Testis (tissue), 2 donors: ENCODE measurements at regions not wholly inside any gene's neighbourhood (a gene's known extent, or its start where the extent isn't known, plus 50 kb on each side); places are given as distances from the start of the nearest gene placed in this dataset.

ENCODE experiments used
- DNase-seq: peaks from one replicate; pipeline ENCODE4 v3.0.0-alpha.2; 2019
- H3K27ac ChIP-seq, 2 donors: fragments of 200-600 bp; sonication (generic); one replicate each; pipeline ENCODE4 v1.5.1; 2019
- H3K27me3 ChIP-seq: fragments of 200-600 bp; sonication (generic); one replicate; pipeline ENCODE4 v1.5.1; 2019
- H3K36me3 ChIP-seq: fragments of 200-600 bp; sonication (generic); one replicate; pipeline ENCODE4 v1.5.1; 2017; ENCODE audit warnings: low read depth; ENCODE audit errors: missing control alignments
- H3K4me1 ChIP-seq: fragments of 200-600 bp; sonication (generic); one replicate; pipeline ENCODE4 v1.5.1; 2019
- H3K4me3 ChIP-seq, 2 donors: fragments of 200-600 bp; sonication (generic); one replicate each; pipeline ENCODE4 v1.5.1; 2017 to 2019
- H3K9me3 ChIP-seq: fragments of 200-600 bp; sonication (generic); one replicate; pipeline ENCODE4 v1.5.1; 2017
- CTCF ChIP-seq, 3 experiments: fragments of 450-650 bp in 2 of 3; fragments of 200-600 bp in 1 of 3; sonication (generic) in 1 of 3; IDR thresholded peaks; one replicate each; pipeline ENCODE4 v1.5.1; 2016 to 2019; ENCODE audit warnings: antibody characterized with exemption in 3 of 3, mild to moderate bottlenecking in 2 of 3, moderate library complexity in 1 of 3
- POLR2A ChIP-seq: fragments of 450-650 bp; IDR thresholded peaks from one replicate; pipeline ENCODE4 v1.6.1; 2017; ENCODE audit warnings: antibody characterized with exemption, mild to moderate bottlenecking, moderate library complexity
- WGBS, 2 donors: methylation state at CpG; one replicate each; pipeline ENCODE4 v1.1.5; 2018; 5-methylcytosine and 5-hydroxymethylcytosine counted together
- intact Hi-C: fragments of 100-400 bp; cut with DNase I; formaldehyde crosslinking; loops from one replicate; pipeline ENCODE4 v1.15.1; 2023; ENCODE audit warnings: low total_unique reads

GRCh38 chr10:90621577-90621976 lies 236.3 kb downstream of the HTR7 start:
- no peaks in the 10 kb centered on the region for H3K36me3 ChIP-seq
- TF ChIP-seq CTCF (IDR thresholded peaks at IDR 0.05), result no peak
- TF ChIP-seq POLR2A, result no peak
- no peaks in the 10 kb centered on the region for H3K27me3 ChIP-seq
- no peaks in the 10 kb centered on the region for H3K9me3 ChIP-seq
- DNase-seq, result no peak
- no peak overlapping the region for H3K4me3 ChIP-seq
- WGBS, 2 donors, result 30 to 38% methylated on average over 2 of the region's 2 CpGs
- no peak overlapping the region for H3K27ac ChIP-seq
- intact Hi-C loops, result no loop called here
- H3K4me1 ChIP-seq, result no peaks in the 10 kb centered on the region

- no peak overlapping the region for H3K4me3 ChIP-seq
- DNase-seq, result no peak
- 70 to 77% methylated on average over 2 of the region's 2 CpGs for WGBS, 2 donors
- H3K36me3 ChIP-seq, result no peaks in the 10 kb centered on the region
- no peak overlapping the region for H3K27ac ChIP-seq
- no peaks in the 10 kb centered on the region for H3K27me3 ChIP-seq
- H3K4me1 ChIP-seq, result no peaks in the 10 kb centered on the region
- intact Hi-C loops, result no loop called here
- no peak for TF ChIP-seq POLR2A
- no peaks in the 10 kb centered on the region for H3K9me3 ChIP-seq
These were observed 222.6 kb downstream of the HTR7 start for GRCh38 chr10:90635111-90635765.

GRCh38 chr10:90640756-90641155 lies 217.1 kb downstream of the HTR7 start:
- intact Hi-C loops, result no loop called here
- Histone ChIP-seq H3K4me3 (no peak overlapping the region), H3K9me3 (no peaks in the 10 kb centered on the region), H3K27me3 (no peaks in the 10 kb centered on the region), H3K36me3 (no peaks in the 10 kb centered on the region), H3K4me1 (no peaks in the 10 kb centered on the region), H3K27ac (no peak overlapping the region)
- TF ChIP-seq POLR2A (no peak), CTCF (IDR thresholded peaks at IDR 0.05) (no peak)
- no peak for DNase-seq
- WGBS, 2 donors, result 82 to 91% methylated on average over 2 of the region's 2 CpGs

- intact Hi-C loops, result no loop called here
- Histone ChIP-seq H3K27ac (no peak overlapping the region), H3K36me3 (no peaks in the 10 kb centered on the region), H3K9me3 (no peaks in the 10 kb centered on the region), H3K4me1 (no peaks in the 10 kb centered on the region), H3K4me3 (no peak overlapping the region), H3K27me3 (no peaks in the 10 kb centered on the region)
- WGBS, 2 donors, result 59 to 73% methylated on average over 4 of the region's 4 CpGs
- no peak for DNase-seq
- TF ChIP-seq CTCF (IDR thresholded peaks at IDR 0.05) (no peak), POLR2A (no peak)
These were observed 216.1 kb downstream of the HTR7 start for GRCh38 chr10:90641731-90642130.

- no peak overlapping the region for H3K4me3 ChIP-seq
- WGBS, 2 donors, result 28 to 39% methylated on average over 3 of the region's 3 CpGs
- no peaks in the 10 kb centered on the region for H3K36me3 ChIP-seq
- H3K9me3 ChIP-seq, result no peaks in the 10 kb centered on the region
- DNase-seq, result no peak
- TF ChIP-seq CTCF (IDR thresholded peaks at IDR 0.05) (no peak), POLR2A (no peak)
- no peaks in the 10 kb centered on the region for H3K27me3 ChIP-seq
- H3K4me1 ChIP-seq, result no peaks in the 10 kb centered on the region
- no peak overlapping the region for H3K27ac ChIP-seq
- intact Hi-C loops, result no loop called here
These were observed 215.7 kb downstream of the HTR7 start for GRCh38 chr10:90642136-90642535.
